Progenitor cell of endocrine pancreas (in vitro differentiated cells): ENCODE measurements at regions not wholly inside any gene's neighbourhood (a gene's known extent, or its start where the extent isn't known, plus 50 kb on each side); places are given as distances from the start of the nearest gene placed in this dataset.

ENCODE experiments used
- DNase-seq: peaks from one replicate; pipeline ENCODE4 v3.0.0; 2021; ENCODE audit warnings: low spot score; ENCODE audit not compliant: unreplicated experiment
- H3K27ac Mint-ChIP-seq: 2 replicates; pipeline ENCODE4 v1.8.0; 2021; ENCODE audit warnings: mild to moderate bottlenecking, moderate library complexity, mixed read lengths
- H3K27me3 Mint-ChIP-seq: 2 replicates; pipeline ENCODE4 v1.8.0; 2021; ENCODE audit warnings: mixed read lengths
- H3K36me3 Mint-ChIP-seq: 2 replicates; pipeline ENCODE4 v1.8.0; 2022; ENCODE audit warnings: mixed read lengths; ENCODE audit not compliant: insufficient read depth
- H3K4me1 Mint-ChIP-seq: 2 replicates; pipeline ENCODE4 v1.8.0; 2021; ENCODE audit warnings: low read depth, mixed read lengths
- H3K4me3 Mint-ChIP-seq: 2 replicates; pipeline ENCODE4 v1.8.0; 2021; ENCODE audit warnings: low read depth, mild to moderate bottlenecking, moderate library complexity, mixed read lengths
- H3K9me3 Mint-ChIP-seq: 2 replicates; pipeline ENCODE4 v1.8.0; 2021; ENCODE audit warnings: low read depth, mixed read lengths
- CTCF ChIP-seq: fragments of 200-600 bp; sonication (generic); IDR thresholded peaks from one replicate; pipeline ENCODE4 v1.5.0; 2021; ENCODE audit warnings: antibody characterized with exemption, mild to moderate bottlenecking; ENCODE audit not compliant: unreplicated experiment

- peaks cover 17% of the 10 kb centered on the region for H3K36me3 Mint-ChIP-seq
Measured at GRCh38 chr4:122234686-122235085, 82.6 kb downstream of the BLTP1 start.

GRCh38 chr4:122243785-122244184 is 91.7 kb downstream of the BLTP1 start:
- no peaks in the 10 kb centered on the region for H3K4me1 Mint-ChIP-seq
- no peak overlapping the region for H3K27ac Mint-ChIP-seq
- H3K9me3 Mint-ChIP-seq, result no peaks in the 10 kb centered on the region
- DNase-seq, result no peak
- H3K4me3 Mint-ChIP-seq, result no peak overlapping the region
- peaks cover 5% of the 10 kb centered on the region for H3K36me3 Mint-ChIP-seq
- no peak for TF ChIP-seq CTCF
- no peaks in the 10 kb centered on the region for H3K27me3 Mint-ChIP-seq

More at GRCh38 chr4:122234686-122235085, 82.6 kb downstream of the BLTP1 start:
- no peak for TF ChIP-seq CTCF
- no peak overlapping the region for H3K4me3 Mint-ChIP-seq
- DNase-seq, result no peak
- no peaks in the 10 kb centered on the region for H3K4me1 Mint-ChIP-seq
- no peaks in the 10 kb centered on the region for H3K9me3 Mint-ChIP-seq
- H3K27me3 Mint-ChIP-seq, result no peaks in the 10 kb centered on the region
- no peak overlapping the region for H3K27ac Mint-ChIP-seq

- H3K4me1 Mint-ChIP-seq, result no peaks in the 10 kb centered on the region
- H3K36me3 Mint-ChIP-seq, result peaks cover 6% of the 10 kb centered on the region
- no peak overlapping the region for H3K4me3 Mint-ChIP-seq
- TF ChIP-seq CTCF, result no peak
- DNase-seq, result no peak
- no peaks in the 10 kb centered on the region for H3K27me3 Mint-ChIP-seq
- H3K9me3 Mint-ChIP-seq, result no peaks in the 10 kb centered on the region
- no peak overlapping the region for H3K27ac Mint-ChIP-seq
Measured at GRCh38 chr4:122244764-122245163, 92.6 kb downstream of the BLTP1 start.

GRCh38 chr4:122246551-122246950 is 94.4 kb downstream of the BLTP1 start:
- no peak for TF ChIP-seq CTCF
- no peaks in the 10 kb centered on the region for H3K4me1 Mint-ChIP-seq
- no peak for DNase-seq
- no peaks in the 10 kb centered on the region for H3K9me3 Mint-ChIP-seq
- peaks cover 9% of the 10 kb centered on the region for H3K36me3 Mint-ChIP-seq
- H3K4me3 Mint-ChIP-seq, result no peak overlapping the region
- no peaks in the 10 kb centered on the region for H3K27me3 Mint-ChIP-seq
- no peak overlapping the region for H3K27ac Mint-ChIP-seq

- Mint-ChIP-seq H3K4me3 (no peak overlapping the region), H3K27me3 (no peaks in the 10 kb centered on the region), H3K4me1 (no peaks in the 10 kb centered on the region), H3K27ac (no peak overlapping the region), H3K36me3 (peaks cover 21% of the 10 kb centered on the region), H3K9me3 (no peaks in the 10 kb centered on the region)
- TF ChIP-seq CTCF, result no peak
- no peak for DNase-seq
Measured at GRCh38 chr4:122249357-122249756, 97.2 kb downstream of the BLTP1 start.
